NOMO-1 treated with dmso at 0.1 percent for 144 hours (cell line): ENCODE measurements at regions not wholly inside any gene's neighbourhood (a gene's known extent, or its start where the extent isn't known, plus 50 kb on each side); places are given as distances from the start of the nearest gene placed in this dataset.
"Not testable (repeated sequence)": the region's sequence is repeated elsewhere in the genome, so short reads cannot be mapped to it uniquely, and the experiment has no call there.

Source experiments
- DNase-seq: peaks from one replicate; lab custom pipeline; 2025; ENCODE audit not compliant: unreplicated experiment; lab: John Stamatoyannopoulos, UW

- no peak for DNase-seq
These were observed 211.1 kb downstream of the ZNF365 start for GRCh38 chr10:62585211-62585775.

- no peak for DNase-seq
These were observed 212.8 kb downstream of the ZNF365 start for GRCh38 chr10:62587011-62587410.

GRCh38 chr10:62588116-62588515 is 213.9 kb downstream of the ZNF365 start:
- no peak for DNase-seq

- no peak for DNase-seq
These were observed 214.8 kb upstream of the ADO start for GRCh38 chr10:62589689-62590088.

- no peak for DNase-seq
These were observed 214.2 kb upstream of the ADO start for GRCh38 chr10:62590306-62590705.

- DNase-seq: peak; percentile 51
These were observed 210.4 kb upstream of the ADO start for GRCh38 chr10:62594093-62594520.

GRCh38 chr10:62597226-62597625 is 207.3 kb upstream of the ADO start:
- DNase-seq: no peak

GRCh38 chr10:62599161-62599560 is 205.4 kb upstream of the ADO start:
- DNase-seq: no peak

- DNase-seq: not testable (repeated sequence)
These were observed 198.0 kb upstream of the ADO start for GRCh38 chr10:62606551-62606950.

GRCh38 chr10:62608189-62608875 is 196.2 kb upstream of the ADO start:
- DNase-seq: not testable (repeated sequence)

GRCh38 chr10:62610649-62611229 is 193.8 kb upstream of the ADO start:
- peak; percentile 59 for DNase-seq

GRCh38 chr10:62613424-62613823 is 191.1 kb upstream of the ADO start:
- DNase-seq: no peak

GRCh38 chr10:62613859-62614258 is 190.7 kb upstream of the ADO start:
- no peak for DNase-seq

GRCh38 chr10:62614389-62615157 is 189.9 kb upstream of the ADO start:
- DNase-seq: no peak

GRCh38 chr10:62616885-62617590 is 187.5 kb upstream of the ADO start:
- DNase-seq: no peak

- DNase-seq: no peak
These were observed 186.9 kb upstream of the ADO start for GRCh38 chr10:62617652-62618051.

- peak; percentile 41 for DNase-seq
These were observed 186.5 kb upstream of the ADO start for GRCh38 chr10:62618054-62618453.

GRCh38 chr10:62618576-62619412 is 185.7 kb upstream of the ADO start:
- DNase-seq: peak; percentile 80

- no peak for DNase-seq
These were observed 185.1 kb upstream of the ADO start for GRCh38 chr10:62619413-62619738.

GRCh38 chr10:62620491-62620890 is 184.0 kb upstream of the ADO start:
- DNase-seq: peak; percentile 70
